ENCODE measurements at regions not wholly inside any gene's neighbourhood (a gene's known extent, or its start where the extent isn't known, plus 50 kb on each side); places are given as distances from the start of the nearest gene placed in this dataset.

- Histone ChIP-seq H3K36me3 (no peaks in the 10 kb centered on the region), H3K4me3 (no peak overlapping the region), H3K9me3 (ENCODE audit: low read depth) (no peaks in the 10 kb centered on the region), H3K4me1 (ENCODE audit: low read depth) (peaks cover 45% of the 10 kb centered on the region), H3K27me3 (no peaks in the 10 kb centered on the region), H3K27ac (peak overlapping the region; percentile 96)
- TF ChIP-seq, protein P1, sequence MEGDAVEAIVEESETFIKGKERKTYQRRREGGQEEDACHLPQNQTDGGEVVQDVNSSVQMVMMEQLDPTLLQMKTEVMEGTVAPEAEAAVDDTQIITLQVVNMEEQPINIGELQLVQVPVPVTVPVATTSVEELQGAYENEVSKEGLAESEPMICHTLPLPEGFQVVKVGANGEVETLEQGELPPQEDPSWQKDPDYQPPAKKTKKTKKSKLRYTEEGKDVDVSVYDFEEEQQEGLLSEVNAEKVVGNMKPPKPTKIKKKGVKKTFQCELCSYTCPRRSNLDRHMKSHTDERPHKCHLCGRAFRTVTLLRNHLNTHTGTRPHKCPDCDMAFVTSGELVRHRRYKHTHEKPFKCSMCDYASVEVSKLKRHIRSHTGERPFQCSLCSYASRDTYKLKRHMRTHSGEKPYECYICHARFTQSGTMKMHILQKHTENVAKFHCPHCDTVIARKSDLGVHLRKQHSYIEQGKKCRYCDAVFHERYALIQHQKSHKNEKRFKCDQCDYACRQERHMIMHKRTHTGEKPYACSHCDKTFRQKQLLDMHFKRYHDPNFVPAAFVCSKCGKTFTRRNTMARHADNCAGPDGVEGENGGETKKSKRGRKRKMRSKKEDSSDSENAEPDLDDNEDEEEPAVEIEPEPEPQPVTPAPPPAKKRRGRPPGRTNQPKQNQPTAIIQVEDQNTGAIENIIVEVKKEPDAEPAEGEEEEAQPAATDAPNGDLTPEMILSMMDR (IDR thresholded peaks at IDR 0.05; ENCODE audit: low read depth, low read length) = no peak
- DNase-seq (ENCODE audit: low read depth in 1 of 2, low spot score in 1 of 2) = peak; percentile 14 to 86
Measured at GRCh38 chr2:37506407-37507050, 162.1 kb downstream of the QPCT start.

DNA sequence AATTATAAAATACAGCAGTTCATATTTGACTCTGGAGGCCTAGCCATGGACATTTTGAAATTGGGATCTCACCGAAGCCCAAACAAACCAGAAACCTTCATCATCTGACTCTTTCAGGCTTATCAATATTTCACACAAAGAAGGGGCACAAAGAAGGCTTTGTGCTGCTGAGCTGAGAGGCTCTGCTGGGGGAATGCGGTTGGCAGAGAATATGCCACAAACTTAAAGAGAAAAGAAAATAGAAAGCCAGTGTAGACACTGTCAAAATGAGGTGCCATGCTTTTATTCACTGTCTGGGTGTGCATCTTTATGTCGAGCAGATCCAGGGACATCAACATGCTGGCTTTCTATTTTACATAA lies 162.6 kb downstream of the QPCT start:
- TF ChIP-seq, protein P1 (IDR thresholded peaks at IDR 0.05; ENCODE audit: low read depth, low read length) = no peak
- Histone ChIP-seq H3K27ac (peak overlapping the region; percentile 96), H3K27me3 (no peaks in the 10 kb centered on the region), H3K36me3 (no peaks in the 10 kb centered on the region), H3K4me3 (no peak overlapping the region), H3K9me3 (ENCODE audit: low read depth) (no peaks in the 10 kb centered on the region), H3K4me1 (ENCODE audit: low read depth) (peaks cover 45% of the 10 kb centered on the region)
- DNase-seq (ENCODE audit: low read depth in 1 of 2, low spot score in 1 of 2) = peak in 1 of 2 donors; percentile 8

GRCh38 chr2:37507703-37508102 lies 163.3 kb downstream of the QPCT start:
- H3K27ac ChIP-seq = peak overlapping the region; percentile 96
- H3K4me1 ChIP-seq (ENCODE audit: low read depth) = peaks cover 45% of the 10 kb centered on the region
- DNase-seq (ENCODE audit: low read depth in 1 of 2, low spot score in 1 of 2) = no peak
- TF ChIP-seq, protein P1 (IDR thresholded peaks at IDR 0.05; ENCODE audit: low read depth, low read length) = no peak
- H3K4me3 ChIP-seq = no peak overlapping the region
- H3K9me3 ChIP-seq (ENCODE audit: low read depth) = no peaks in the 10 kb centered on the region
- no peaks in the 10 kb centered on the region for H3K27me3 ChIP-seq
- no peaks in the 10 kb centered on the region for H3K36me3 ChIP-seq

DNA sequence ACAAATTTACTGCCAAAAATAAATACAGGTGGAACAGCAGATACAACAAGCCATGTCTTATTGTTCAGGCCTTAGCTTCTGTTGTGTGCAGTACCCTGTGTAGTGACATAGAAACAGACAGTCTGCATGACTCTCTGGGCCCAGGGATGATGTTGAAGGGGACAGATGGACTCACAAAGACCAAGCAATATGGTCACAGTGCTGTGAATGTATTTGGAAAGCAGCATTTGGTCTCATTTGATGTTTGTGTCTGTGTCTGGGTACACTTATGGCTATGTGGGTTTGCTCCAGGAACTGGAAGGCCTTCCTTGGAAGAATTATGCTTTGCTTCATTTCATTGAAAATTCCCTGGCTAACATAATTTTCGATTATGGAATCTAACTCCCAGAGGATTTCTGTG lies 158.5 kb downstream of the CDC42EP3 start:
- H3K4me1 ChIP-seq (ENCODE audit: low read depth) = peaks cover 2% of the 10 kb centered on the region
- no peak overlapping the region for H3K27ac ChIP-seq
- no peak overlapping the region for H3K4me3 ChIP-seq
- H3K27me3 ChIP-seq = no peaks in the 10 kb centered on the region
- H3K9me3 ChIP-seq (ENCODE audit: low read depth) = no peaks in the 10 kb centered on the region
- H3K36me3 ChIP-seq = no peaks in the 10 kb centered on the region
- no peak for DNase-seq (ENCODE audit: low read depth in 1 of 2, low spot score in 1 of 2)
- TF ChIP-seq, protein P1 (IDR thresholded peaks at IDR 0.05; ENCODE audit: low read depth, low read length) = no peak

GRCh38 chr2:37523814-37524362 lies 147.6 kb downstream of the CDC42EP3 start:
- Histone ChIP-seq H3K9me3 (ENCODE audit: low read depth) (no peaks in the 10 kb centered on the region), H3K4me3 (no peak overlapping the region), H3K27me3 (no peaks in the 10 kb centered on the region), H3K4me1 (ENCODE audit: low read depth) (peaks cover 13% of the 10 kb centered on the region), H3K36me3 (no peaks in the 10 kb centered on the region), H3K27ac (no peak overlapping the region)
- DNase-seq (ENCODE audit: low read depth in 1 of 2, low spot score in 1 of 2) = peak in 1 of 2 donors; percentile 95
- TF ChIP-seq, protein P1 (IDR thresholded peaks at IDR 0.05; ENCODE audit: low read depth, low read length) = no peak

Data from cardiac muscle cell (in vitro differentiated cells and primary cell).